HG03354 (cell line): ENCODE measurements at regions not wholly inside any gene's neighbourhood (a gene's known extent, or its start where the extent isn't known, plus 50 kb on each side); places are given as distances from the start of the nearest gene placed in this dataset.
A peak's percentile ranks its signal among the peaks of the same experiment; 100 is the strongest.

ENCODE experiments used
- ATAC-seq: cut with Tn5 transposase; IDR thresholded peaks from one replicate; pipeline ENCODE4 v1.9.1; 2021; ENCODE audit warnings: mild to moderate bottlenecking; ENCODE audit not compliant: unreplicated experiment, poor library complexity, severe bottlenecking

DNA sequence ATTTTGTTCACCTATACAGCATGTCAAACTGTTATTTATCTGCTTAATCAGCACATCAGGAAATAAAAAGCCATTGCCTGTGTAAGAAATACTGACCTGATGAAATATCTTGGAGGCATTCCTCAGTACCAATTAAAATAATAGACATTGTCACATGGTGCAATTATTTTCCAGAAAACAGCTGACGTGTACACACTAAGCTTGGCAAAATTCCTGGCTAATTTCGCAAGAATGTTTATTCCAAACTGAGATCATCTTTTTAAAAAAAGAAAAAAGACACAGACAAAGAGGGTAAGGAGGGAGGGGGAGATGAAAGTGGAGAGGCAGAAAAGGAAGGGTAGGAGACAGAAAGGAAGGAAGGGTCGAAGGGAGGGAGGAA lies 61.9 kb upstream of the NFKB1 start:
- ATAC-seq: no peak

GRCh38 chr4:102439812-102440211 lies 61.3 kb upstream of the NFKB1 start:
- ATAC-seq: no peak

GRCh38 chr4:102440498-102440897 lies 60.7 kb upstream of the NFKB1 start:
- no peak for ATAC-seq

DNA sequence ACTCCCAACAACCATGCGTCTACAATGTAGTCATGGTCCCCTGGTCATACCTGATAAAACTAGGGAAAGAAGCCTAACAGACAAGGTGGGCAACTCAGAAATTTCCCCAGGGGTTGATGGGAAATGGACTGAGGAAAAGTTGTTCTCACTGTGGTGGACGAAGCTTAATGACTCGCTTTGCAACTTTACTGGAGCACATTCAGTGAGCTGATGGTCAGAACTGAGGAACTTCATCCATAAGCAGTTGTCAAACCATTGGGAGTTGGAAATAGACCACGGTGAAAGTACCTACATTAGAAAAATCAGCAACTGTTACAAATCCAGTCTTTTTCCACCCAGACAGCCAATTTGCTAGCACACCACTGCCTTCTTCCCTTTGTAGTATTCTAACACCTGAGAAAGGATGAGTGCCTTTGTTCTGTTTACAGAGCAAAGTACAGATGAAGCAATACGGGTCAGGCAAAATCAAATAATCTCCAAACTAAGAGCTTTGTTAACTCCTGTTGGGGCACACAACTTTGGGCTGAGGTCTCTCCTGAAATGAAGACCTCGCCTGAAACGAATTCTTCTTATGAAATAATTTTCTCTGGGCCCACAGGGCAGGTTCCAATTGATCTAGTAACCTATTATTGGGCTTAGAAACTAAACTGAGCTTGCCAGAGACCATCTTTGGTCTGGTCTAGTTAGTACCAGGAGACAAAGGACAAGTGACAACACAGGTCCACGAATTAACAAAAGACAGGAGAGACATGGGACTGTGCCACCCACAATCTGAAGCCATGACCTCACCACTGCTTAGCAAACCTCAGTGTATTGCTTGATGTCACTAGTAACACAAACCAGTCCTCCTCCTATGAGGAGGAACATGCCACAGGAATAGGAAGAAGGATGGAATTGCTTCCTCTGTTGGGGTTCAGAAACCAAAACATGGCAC lies 58.9 kb upstream of the NFKB1 start:
- ATAC-seq: no peak

- no peak for ATAC-seq
Observed at GRCh38 chr4:102444752-102445151, 56.4 kb upstream of the NFKB1 start.

GRCh38 chr4:102445213-102445612 lies 55.9 kb upstream of the NFKB1 start:
- ATAC-seq: no peak

- ATAC-seq: peak; percentile 65
Observed at GRCh38 chr4:102447413-102447812, 53.7 kb upstream of the NFKB1 start.

DNA sequence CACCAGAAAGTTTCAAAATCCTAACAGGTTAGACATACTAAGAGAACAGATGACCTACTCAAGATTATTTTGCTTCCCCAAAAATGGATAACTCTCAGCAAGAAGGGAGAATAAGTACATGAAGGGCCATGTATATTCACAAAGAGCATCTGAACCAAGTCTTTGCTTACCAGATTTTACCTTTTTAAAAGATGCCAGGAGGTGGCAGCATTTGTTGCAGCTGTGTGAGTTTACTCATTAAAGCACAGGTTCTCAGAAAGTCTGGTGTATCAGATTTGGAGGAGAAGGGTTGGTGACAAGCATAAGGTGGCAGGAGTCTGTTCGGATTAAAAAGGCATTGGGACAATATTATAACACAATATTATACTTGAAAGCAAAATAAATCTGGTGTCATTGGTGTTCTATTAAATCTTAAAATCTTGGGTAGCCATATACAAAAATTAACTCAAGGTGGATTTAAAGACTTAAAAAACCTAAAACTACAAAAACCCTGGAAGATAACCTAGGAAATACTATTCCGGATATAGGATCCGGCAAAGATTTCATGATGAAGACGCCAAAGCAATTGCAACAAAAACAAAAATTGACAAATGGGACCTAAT lies 51.3 kb upstream of the NFKB1 start:
- peak; percentile 69 for ATAC-seq

DNA sequence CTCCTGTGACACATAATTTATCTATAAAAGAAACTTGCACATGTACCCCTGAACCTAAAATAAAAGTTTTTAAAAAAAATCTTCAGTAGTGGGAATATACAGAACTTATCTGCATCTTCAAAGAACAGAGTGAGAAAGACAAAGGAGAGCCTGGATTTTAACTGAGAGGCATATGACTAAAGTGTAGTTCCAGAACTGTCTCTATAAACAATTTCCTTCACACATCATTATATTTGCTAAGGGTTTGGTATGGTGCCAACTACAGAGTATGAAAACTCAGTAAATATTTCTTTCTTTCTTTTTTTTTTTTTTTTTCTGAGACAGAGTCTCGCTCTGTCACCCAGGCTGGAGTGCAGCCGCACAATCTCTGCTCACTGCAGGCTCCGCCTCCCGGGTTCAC lies 49.9 kb upstream of the NFKB1 start:
- no peak for ATAC-seq
